Activated CD4-positive, alpha-beta memory T cell treated with anti-CD3 and anti-CD28 coated beads, Interleukin-2, amount 10 ng/mL, durations not matched to agents 7 days and 5 days (primary cell): ENCODE measurements at regions not wholly inside any gene's neighbourhood (a gene's known extent, or its start where the extent isn't known, plus 50 kb on each side); places are given as distances from the start of the nearest gene placed in this dataset.

Source experiments
- CTCF ChIA-PET: fragments of 350-600 bp; sonication (Branson Sonifier 250); formaldehyde crosslinking; loops from one replicate; lab custom pipeline; 2021; ENCODE audit warnings: antibody characterized with exemption, inconsistent platforms; lab: Charles Lee
- POLR2A ChIA-PET: fragments of 350-600 bp; sonication (Branson Sonifier 250); formaldehyde crosslinking; loops from one replicate; lab custom pipeline; 2021; ENCODE audit warnings: antibody characterized with exemption; lab: Charles Lee
- DNase-seq: peaks from one replicate; pipeline ENCODE4 v3.0.0-alpha.2; 2020
- H3K27ac Mint-ChIP-seq: one replicate; pipeline ENCODE4 v1.8.0; 2021; ENCODE audit warnings: mild to moderate bottlenecking, mixed read lengths
- H3K27me3 Mint-ChIP-seq: one replicate; pipeline ENCODE4 v1.8.0; 2021; ENCODE audit warnings: mixed read lengths
- H3K36me3 Mint-ChIP-seq: one replicate; pipeline ENCODE4 v1.8.0; 2021; ENCODE audit warnings: low read depth, mixed read lengths
- H3K4me1 Mint-ChIP-seq: one replicate; pipeline ENCODE4 v1.8.0; 2021; ENCODE audit warnings: mixed read lengths
- H3K4me3 Mint-ChIP-seq: one replicate; pipeline ENCODE4 v1.8.0; 2021; ENCODE audit warnings: mild to moderate bottlenecking, mixed read lengths
- H3K9me3 Mint-ChIP-seq: one replicate; pipeline ENCODE4 v1.8.0; 2021; ENCODE audit warnings: mixed read lengths

DNA sequence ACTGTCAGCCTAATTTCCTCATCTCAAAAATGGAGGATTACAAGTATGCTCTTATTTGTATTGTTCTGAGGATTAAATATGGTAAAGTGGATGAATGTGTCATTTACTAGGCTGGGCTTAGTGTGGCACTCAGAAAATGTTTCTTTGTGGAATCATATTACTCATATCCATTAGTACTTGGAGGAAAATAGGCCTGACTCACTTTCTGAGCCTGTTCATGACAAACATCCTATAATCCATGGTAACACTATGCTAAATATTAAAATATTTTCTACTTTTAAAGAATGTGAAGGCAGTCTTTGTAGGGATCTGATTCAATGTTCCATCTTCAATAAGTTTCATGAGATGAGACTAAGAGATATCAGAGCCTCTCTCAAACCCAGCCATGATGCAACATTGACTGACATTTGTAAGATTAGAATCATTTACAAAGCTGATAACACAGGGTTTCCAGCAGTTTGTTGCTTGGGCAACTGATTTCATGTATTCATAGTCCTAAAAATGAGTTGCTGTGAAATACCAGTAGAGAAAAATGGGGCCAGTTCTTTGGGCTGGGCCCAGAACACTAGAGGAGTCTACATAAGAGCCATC lies 1048.5 kb downstream of the NTRK3 start:
- CTCF ChIA-PET, result no interaction called here
- Mint-ChIP-seq H3K27ac (no peak overlapping the region), H3K27me3 (no peaks in the 10 kb centered on the region), H3K4me3 (no peak overlapping the region), H3K4me1 (no peaks in the 10 kb centered on the region), H3K36me3 (no peaks in the 10 kb centered on the region), H3K9me3 (no peaks in the 10 kb centered on the region)
- POLR2A ChIA-PET, result no interaction called here
- DNase-seq, result no peak

DNA sequence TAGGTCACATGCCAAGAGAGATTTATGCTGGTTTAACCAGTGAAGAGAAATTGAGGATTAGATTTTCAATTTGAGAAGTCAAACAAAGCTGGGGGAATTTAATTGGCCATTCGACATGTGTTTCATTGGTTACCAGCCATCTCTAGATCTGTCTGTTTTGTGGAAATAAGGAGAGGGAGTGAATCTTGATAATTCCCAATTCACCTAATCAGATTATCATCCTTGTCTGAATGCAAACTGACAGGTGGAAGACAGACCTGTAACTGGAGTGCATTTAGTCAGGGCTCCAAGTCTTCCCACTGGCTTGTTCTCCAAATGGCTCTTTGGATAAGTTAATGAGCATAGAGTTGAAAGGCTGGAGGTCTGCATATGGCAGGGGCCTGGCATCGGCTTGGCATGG lies 1049.3 kb downstream of the NTRK3 start:
- DNase-seq, result no peak
- Mint-ChIP-seq H3K9me3 (no peaks in the 10 kb centered on the region), H3K4me1 (no peaks in the 10 kb centered on the region), H3K27ac (no peak overlapping the region), H3K36me3 (no peaks in the 10 kb centered on the region), H3K4me3 (no peak overlapping the region), H3K27me3 (no peaks in the 10 kb centered on the region)
- POLR2A ChIA-PET, result no interaction called here
- CTCF ChIA-PET, result no interaction called here

DNA sequence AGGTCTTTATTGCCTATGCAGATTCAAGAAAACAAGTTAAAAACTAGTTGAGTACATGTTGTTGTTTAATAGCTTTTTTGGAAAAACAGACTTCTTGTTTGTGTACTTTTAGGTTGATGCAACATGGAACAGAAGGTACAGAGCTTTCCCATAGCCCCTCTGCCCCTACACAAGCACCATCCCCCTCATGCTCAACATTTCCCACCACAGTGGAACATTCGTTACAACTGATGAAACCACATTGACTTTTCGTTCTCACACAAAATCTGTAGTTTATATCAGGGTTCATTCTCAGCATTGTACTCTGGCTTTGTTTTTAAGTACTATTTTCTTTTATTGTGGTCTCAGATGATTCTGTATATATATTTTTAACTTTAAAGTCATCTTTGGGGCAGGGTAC lies 1054.6 kb downstream of the NTRK3 start:
- Mint-ChIP-seq H3K4me3 (no peak overlapping the region), H3K9me3 (peaks cover 2% of the 10 kb centered on the region), H3K27ac (no peak overlapping the region), H3K4me1 (no peaks in the 10 kb centered on the region), H3K36me3 (no peaks in the 10 kb centered on the region), H3K27me3 (no peaks in the 10 kb centered on the region)
- no peak for DNase-seq
- POLR2A ChIA-PET, result no interaction called here
- CTCF ChIA-PET, result no interaction called here

DNA sequence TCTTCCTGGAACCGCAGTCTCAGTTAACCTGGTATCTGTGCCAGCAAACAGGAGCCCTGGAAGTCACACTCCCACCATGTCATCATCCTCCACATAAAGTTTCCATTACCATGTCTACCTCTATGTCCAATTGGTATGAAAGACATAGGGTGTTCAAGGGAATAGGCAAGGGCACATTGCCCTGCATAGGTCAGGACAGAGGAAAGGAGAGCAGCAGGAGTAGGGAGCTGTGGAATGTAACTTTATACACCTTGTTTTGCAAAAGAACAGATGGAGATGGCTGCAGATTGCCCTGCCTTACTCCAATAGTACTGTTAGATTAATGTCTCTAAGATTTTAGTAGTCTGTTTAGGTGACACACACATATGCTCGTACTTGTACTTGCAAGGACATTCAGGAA lies 1056.4 kb downstream of the NTRK3 start:
- DNase-seq, result no peak
- peaks cover 2% of the 10 kb centered on the region for H3K9me3 Mint-ChIP-seq
- no peaks in the 10 kb centered on the region for H3K36me3 Mint-ChIP-seq
- no peaks in the 10 kb centered on the region for H3K4me1 Mint-ChIP-seq
- no peak overlapping the region for H3K27ac Mint-ChIP-seq
- H3K27me3 Mint-ChIP-seq, result no peaks in the 10 kb centered on the region
- no peak overlapping the region for H3K4me3 Mint-ChIP-seq
- ChIA-PET CTCF (no interaction called here), POLR2A (no interaction called here)

DNA sequence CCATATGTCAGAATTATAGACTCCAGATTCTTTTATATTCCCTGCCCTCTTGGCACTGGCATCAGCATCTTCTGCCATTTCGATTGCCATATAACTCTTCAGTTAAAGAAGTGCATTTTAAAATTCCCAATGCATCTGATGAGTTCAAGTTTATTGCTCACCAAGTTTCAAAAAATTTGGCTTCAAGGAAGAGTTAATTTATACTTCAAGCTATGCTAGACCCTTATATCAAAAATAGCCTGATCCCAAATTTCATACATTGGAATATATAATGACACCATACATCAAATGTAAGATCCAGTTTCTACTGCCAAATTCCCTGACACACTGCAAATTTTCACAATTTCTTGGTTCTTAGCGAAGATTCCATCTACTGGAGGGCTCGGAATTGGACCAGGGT lies 1058.6 kb downstream of the NTRK3 start:
- ChIA-PET POLR2A (no interaction called here), CTCF (no interaction called here)
- H3K4me1 Mint-ChIP-seq, result no peaks in the 10 kb centered on the region
- no peaks in the 10 kb centered on the region for H3K36me3 Mint-ChIP-seq
- H3K27me3 Mint-ChIP-seq, result no peaks in the 10 kb centered on the region
- peaks cover 2% of the 10 kb centered on the region for H3K9me3 Mint-ChIP-seq
- H3K27ac Mint-ChIP-seq, result no peak overlapping the region
- DNase-seq, result no peak
- no peak overlapping the region for H3K4me3 Mint-ChIP-seq

DNA sequence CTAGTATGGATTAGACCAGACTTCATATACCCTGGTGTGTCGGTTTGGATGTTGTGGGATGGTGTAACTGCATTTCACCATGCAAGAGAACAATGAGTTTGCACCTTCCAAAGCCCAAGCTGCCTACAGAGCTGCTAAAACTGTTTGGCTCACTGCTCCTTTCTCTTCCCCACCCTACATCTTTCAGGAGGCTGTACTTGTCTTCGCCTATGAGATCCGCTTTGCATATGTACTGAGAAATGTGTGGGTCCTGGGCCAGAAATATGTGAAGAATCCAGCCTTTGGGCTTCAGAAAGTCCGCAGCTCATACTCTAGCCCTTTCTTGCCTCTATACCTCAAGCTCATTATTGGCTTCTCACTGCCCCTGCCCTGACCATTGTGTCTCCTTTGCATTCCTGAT lies 1060.0 kb downstream of the NTRK3 start:
- Mint-ChIP-seq H3K9me3 (peaks cover 2% of the 10 kb centered on the region), H3K4me1 (no peaks in the 10 kb centered on the region)
- POLR2A ChIA-PET, result no interaction called here

DNA sequence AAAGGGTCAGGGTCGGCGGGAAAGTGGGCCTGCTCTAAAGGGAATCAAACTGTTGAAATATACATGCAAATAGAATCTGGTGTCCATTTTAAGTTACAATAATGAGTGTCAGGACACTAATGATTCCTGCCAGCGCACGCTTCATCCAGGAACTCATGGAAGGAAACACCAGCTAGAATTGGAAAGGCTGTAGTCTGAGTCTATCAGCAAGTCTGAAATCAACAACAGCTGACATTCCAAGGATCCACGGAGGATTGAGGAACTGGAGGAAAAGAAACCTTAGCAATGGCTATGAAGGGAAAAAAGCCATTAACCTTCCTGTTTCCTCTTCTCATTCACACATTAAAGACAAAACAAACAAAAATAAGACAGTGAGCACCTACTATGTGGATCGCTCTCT lies 1063.1 kb downstream of the NTRK3 start:
- no peaks in the 10 kb centered on the region for H3K27me3 Mint-ChIP-seq
- H3K9me3 Mint-ChIP-seq, result peaks cover 1% of the 10 kb centered on the region
- no peak overlapping the region for H3K4me3 Mint-ChIP-seq
- POLR2A ChIA-PET, result no interaction called here
- CTCF ChIA-PET, result no interaction called here
- no peak overlapping the region for H3K27ac Mint-ChIP-seq
- H3K36me3 Mint-ChIP-seq, result no peaks in the 10 kb centered on the region
- DNase-seq, result no peak
- H3K4me1 Mint-ChIP-seq, result no peaks in the 10 kb centered on the region

More for the DNA sequence above, 1060.0 kb downstream of the NTRK3 start:
- DNase-seq, result no peak
- Mint-ChIP-seq H3K4me3 (no peak overlapping the region), H3K36me3 (no peaks in the 10 kb centered on the region), H3K27ac (no peak overlapping the region), H3K27me3 (no peaks in the 10 kb centered on the region)
- CTCF ChIA-PET, result no interaction called here

DNA sequence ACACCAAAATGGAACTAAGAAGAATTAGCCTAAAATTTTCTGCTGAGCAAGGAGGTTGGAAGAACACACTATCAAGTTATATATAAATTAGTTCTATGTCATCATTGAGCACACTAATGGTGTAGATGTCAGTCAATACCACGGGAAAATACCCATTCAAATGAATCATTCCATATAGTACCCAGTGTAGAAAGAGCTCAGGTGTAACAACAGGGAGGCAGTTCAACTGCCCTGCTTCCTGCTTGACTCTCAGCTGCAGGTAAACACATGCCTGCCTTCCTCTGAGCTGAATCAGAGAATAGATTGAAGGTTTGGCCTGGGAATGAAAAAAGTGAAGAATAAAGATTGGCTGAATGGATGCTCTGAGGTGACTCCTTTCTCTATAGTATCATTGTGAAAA lies 1088.0 kb downstream of the AGBL1 start:
- no peak overlapping the region for H3K27ac Mint-ChIP-seq
- POLR2A ChIA-PET, result no interaction called here
- H3K27me3 Mint-ChIP-seq, result no peaks in the 10 kb centered on the region
- no peaks in the 10 kb centered on the region for H3K4me1 Mint-ChIP-seq
- no peak overlapping the region for H3K4me3 Mint-ChIP-seq
- H3K9me3 Mint-ChIP-seq, result peaks cover 3% of the 10 kb centered on the region
- CTCF ChIA-PET, result no interaction called here
- DNase-seq, result no peak
- no peaks in the 10 kb centered on the region for H3K36me3 Mint-ChIP-seq

DNA sequence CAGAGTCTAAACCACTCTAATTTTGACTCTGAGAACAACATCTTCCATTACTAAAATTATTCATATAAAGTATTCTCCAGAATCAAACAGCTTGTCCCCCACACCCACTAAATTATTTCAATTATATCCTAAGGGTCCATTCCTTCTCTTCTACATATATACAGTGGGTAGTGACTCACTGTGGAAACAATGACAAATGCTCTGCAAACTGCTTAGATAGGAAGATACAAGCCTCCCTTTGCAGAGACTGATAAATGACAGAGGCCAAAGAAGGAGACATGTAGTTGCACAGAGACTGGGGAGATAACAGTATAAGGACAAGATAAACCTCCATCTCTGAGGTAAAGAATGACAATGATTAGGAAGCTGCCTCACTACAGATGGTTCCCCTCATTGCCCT lies 1087.4 kb downstream of the AGBL1 start:
- Mint-ChIP-seq H3K4me3 (no peak overlapping the region), H3K36me3 (no peaks in the 10 kb centered on the region), H3K9me3 (peaks cover 3% of the 10 kb centered on the region), H3K27ac (no peak overlapping the region), H3K4me1 (no peaks in the 10 kb centered on the region), H3K27me3 (no peaks in the 10 kb centered on the region)
- CTCF ChIA-PET, result no interaction called here
- POLR2A ChIA-PET, result no interaction called here
- DNase-seq, result no peak

DNA sequence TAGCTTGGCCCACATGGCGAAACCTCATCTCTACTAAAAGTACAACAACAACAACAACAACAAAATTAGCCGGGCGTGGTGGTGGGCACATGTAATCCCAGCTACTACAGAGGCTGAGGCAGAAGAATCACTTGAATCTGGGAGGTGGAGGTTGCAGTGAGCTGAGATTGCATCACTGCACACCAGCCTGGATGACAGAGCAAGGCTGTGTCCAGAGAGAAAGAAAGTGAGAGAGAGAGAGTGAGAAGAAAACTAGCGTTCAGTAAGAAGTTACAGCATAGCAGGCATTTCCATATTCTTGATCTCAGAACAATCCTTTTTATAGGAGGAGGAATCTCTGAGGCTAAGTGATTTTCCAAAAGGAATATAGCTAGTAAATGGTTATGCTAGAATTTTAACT lies 1076.1 kb downstream of the AGBL1 start:
- Mint-ChIP-seq H3K27ac (no peak overlapping the region), H3K4me3 (no peak overlapping the region), H3K36me3 (no peaks in the 10 kb centered on the region), H3K27me3 (no peaks in the 10 kb centered on the region), H3K9me3 (peaks cover 7% of the 10 kb centered on the region), H3K4me1 (no peaks in the 10 kb centered on the region)
- ChIA-PET CTCF (no interaction called here), POLR2A (no interaction called here)
- no peak for DNase-seq

DNA sequence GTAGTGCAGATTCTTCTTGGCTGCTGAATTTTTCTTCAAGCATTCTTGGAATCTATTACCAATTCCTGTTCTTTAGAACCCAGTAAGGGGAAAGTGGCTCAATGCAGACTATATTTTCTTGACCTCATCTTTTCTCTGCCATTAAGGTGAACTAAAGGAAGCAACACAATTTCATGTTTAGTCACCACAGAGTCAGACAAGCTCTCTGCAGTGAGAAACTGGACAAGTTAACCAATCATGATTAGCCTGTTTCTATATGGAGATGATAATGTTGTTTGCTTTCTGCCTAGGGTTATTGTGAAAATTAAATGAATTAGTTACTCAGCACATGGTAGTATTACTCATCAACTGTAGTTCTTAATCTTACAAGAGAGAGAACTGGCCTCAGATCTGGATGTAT lies 1075.1 kb downstream of the AGBL1 start:
- no peaks in the 10 kb centered on the region for H3K27me3 Mint-ChIP-seq
- CTCF ChIA-PET, result no interaction called here
- no peaks in the 10 kb centered on the region for H3K4me1 Mint-ChIP-seq
- no peak for DNase-seq
- H3K4me3 Mint-ChIP-seq, result no peak overlapping the region
- no peak overlapping the region for H3K27ac Mint-ChIP-seq
- POLR2A ChIA-PET, result no interaction called here
- H3K36me3 Mint-ChIP-seq, result no peaks in the 10 kb centered on the region
- peaks cover 7% of the 10 kb centered on the region for H3K9me3 Mint-ChIP-seq

DNA sequence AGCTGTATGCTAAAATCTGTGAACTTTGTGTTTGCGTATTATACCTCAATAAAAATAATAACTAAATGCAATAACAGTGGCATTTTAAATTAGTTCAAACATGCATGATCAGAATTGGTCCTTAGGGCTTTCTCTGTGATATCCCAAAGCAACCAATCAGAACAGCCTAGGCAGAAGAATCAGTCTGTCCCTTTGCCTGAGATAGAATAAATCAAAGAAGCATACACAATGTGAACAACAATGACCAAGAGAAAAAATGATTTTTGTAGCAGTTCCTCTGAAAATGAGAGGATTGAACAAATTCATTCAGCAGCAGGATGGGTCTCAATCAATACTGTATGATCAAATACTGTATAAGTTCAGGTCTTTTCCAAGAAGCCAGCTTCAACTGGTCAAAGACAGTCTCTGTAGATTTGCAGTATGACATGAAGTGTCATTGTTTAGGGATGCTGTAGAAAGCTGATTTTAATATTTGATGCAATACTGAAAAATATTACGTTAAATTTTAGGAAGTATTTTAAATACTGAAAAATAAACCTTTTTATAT lies 1071.6 kb downstream of the AGBL1 start:
- Mint-ChIP-seq H3K27ac (no peak overlapping the region), H3K4me1 (no peaks in the 10 kb centered on the region), H3K36me3 (no peaks in the 10 kb centered on the region), H3K4me3 (no peak overlapping the region), H3K9me3 (peaks cover 5% of the 10 kb centered on the region), H3K27me3 (no peaks in the 10 kb centered on the region)
- no peak for DNase-seq
- POLR2A ChIA-PET, result no interaction called here
- CTCF ChIA-PET, result no interaction called here

DNA sequence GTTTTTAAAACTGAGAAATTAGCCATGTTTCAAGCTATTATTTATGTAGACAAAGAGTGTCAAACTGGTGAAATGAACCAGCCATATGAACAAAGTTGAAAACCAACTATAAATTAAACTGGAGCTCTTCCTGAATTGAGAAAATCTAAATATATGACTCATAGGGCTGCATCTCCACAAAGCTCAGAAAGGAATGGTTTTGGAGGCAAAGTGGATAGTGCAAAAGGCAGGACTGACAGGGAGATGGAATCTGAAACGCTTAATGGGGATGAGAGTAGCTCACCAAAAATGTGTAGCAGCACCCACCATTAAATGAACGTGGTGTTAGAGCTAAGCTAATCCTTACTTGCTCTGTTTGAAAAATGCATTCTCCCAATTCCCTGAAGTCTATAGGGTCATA lies 1066.0 kb downstream of the AGBL1 start:
- no peaks in the 10 kb centered on the region for H3K36me3 Mint-ChIP-seq
- no peak for DNase-seq
- no peaks in the 10 kb centered on the region for H3K27me3 Mint-ChIP-seq
- no peak overlapping the region for H3K27ac Mint-ChIP-seq
- ChIA-PET POLR2A (no interaction called here), CTCF (no interaction called here)
- H3K9me3 Mint-ChIP-seq, result peaks cover 6% of the 10 kb centered on the region
- no peak overlapping the region for H3K4me3 Mint-ChIP-seq
- no peaks in the 10 kb centered on the region for H3K4me1 Mint-ChIP-seq

DNA sequence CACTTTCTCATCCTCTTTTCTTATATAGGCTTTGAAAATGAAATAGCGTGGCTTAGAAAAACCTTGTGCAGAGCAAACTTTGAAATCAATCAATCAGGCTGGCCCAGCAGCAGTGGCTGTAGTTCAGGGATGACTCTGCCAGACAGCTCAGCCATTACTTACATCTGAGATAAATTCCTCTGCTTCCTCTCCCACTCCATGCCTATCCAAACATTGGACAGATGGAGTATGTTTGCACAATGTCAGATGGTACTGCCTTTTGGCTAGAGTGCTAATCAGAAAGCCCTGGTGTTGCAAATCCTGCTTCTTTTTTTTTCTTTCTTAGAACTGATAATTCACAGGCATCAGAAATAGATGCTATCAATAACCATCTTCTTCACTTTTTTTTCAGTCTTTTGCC lies 1065.1 kb downstream of the AGBL1 start:
- H3K36me3 Mint-ChIP-seq, result no peaks in the 10 kb centered on the region
- CTCF ChIA-PET, result no interaction called here
- H3K4me1 Mint-ChIP-seq, result no peaks in the 10 kb centered on the region
- H3K27me3 Mint-ChIP-seq, result no peaks in the 10 kb centered on the region
- H3K27ac Mint-ChIP-seq, result no peak overlapping the region
- H3K4me3 Mint-ChIP-seq, result no peak overlapping the region
- peaks cover 6% of the 10 kb centered on the region for H3K9me3 Mint-ChIP-seq
- POLR2A ChIA-PET, result no interaction called here
- DNase-seq, result no peak
